ENCODE measurements at regions not wholly inside any gene's neighbourhood (a gene's known extent, or its start where the extent isn't known, plus 50 kb on each side); places are given as distances from the start of the nearest gene placed in this dataset.

DNA sequence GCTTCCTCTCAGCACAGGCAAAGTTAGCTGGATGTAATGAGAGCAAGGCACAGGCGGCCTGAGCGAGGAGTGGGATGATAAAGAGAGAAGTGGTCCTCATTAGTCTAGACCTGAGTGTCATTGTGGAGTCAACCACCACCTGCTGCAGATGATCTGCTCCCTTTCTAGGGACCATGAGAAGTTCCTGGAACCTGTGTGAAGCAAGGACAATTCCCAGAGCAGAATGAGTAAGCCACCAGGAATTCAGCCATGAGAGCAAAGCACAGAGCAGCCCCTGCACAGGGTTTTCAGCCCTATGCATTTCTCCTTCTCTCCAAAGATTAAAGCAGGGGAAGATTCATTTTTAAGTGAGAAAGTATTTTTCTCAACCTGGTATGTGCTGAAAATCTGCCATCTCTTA, 146.8 kb upstream of the SPEF2 start:
- Histone ChIP-seq H3K4me2 (ENCODE audit: low read depth, low read length) (no peak overlapping the region), H3K4me3 (replicated peaks in 1 of 3; ENCODE audit: insufficient read depth in 1 of 3, low read depth in 2 of 3, low read length in 3 of 3) (no peak overlapping the region), H3K27ac (ENCODE audit: extremely low read length, insufficient read depth, low read length) (no peak overlapping the region), H3K9me3 (ENCODE audit: low read length) (no peaks in the 10 kb centered on the region), H3K79me2 (ENCODE audit: insufficient read depth, low read length) (no peaks in the 10 kb centered on the region), H3K27me3 (ENCODE audit: control insufficient read depth in 1 of 2, insufficient read depth in 2 of 2, low read length in 2 of 2) (no peaks in the 10 kb centered on the region), H3K9ac (ENCODE audit: insufficient read depth, low read depth, low read length) (no peak overlapping the region), H2AFZ (ENCODE audit: low read length) (no peak overlapping the region), H3K36me3 (replicated peaks in 1 of 2; ENCODE audit: control insufficient read depth in 1 of 2, insufficient read depth in 2 of 2, low read length in 2 of 2) (no peaks in the 10 kb centered on the region), H4K20me1 (ENCODE audit: insufficient read depth, low read length) (no peaks in the 10 kb centered on the region), H3K4me1 (ENCODE audit: insufficient read depth, low read length) (peaks cover 19% of the 10 kb centered on the region)
- intact Hi-C loops (cut with micrococcal nuclease; ENCODE audit: unreplicated experiment): no loop called here
- DNase-seq (ENCODE audit: low spot score) (peak; percentile 44), ATAC-seq (peak; percentile 94), FAIRE-seq (peak; percentile 32)
- BruUV-seq (replicated peaks): no TSS peak
- POLR2A ChIA-PET: no interaction called here
- CTCF ChIA-PET (ENCODE audit: low intra/inter-chr PET ratio, low total read pairs): no interaction called here
- in situ Hi-C loops (cut with HindIII; ENCODE audit: extremely low pct_ligation_motif_present, low pct_unique_long_range_greater_than_20kb): no loop called here
- 69% methylated on average over 2 of the region's 2 CpGs for WGBS (ENCODE audit: low lambda C conversion rate)
- TF ChIP-seq ZNF34 (CRISPR knock-in tag; IDR thresholded peaks at IDR 0.05; ENCODE audit: borderline replicate concordance): no peak
- peak; percentile 91; the same call in 1 of the 2 replicates for TF ChIP-seq ZNF264 (CRISPR knock-in tag; IDR thresholded peaks at IDR 0.05)
- TF ChIP-seq CBX2 (IDR thresholded peaks at IDR 0.05; ENCODE audit: low read depth, low read length): no peak
- no peak for TF ChIP-seq CBX2 (CRISPR knock-in tag; IDR thresholded peaks at IDR 0.05; ENCODE audit: low read depth)
- TF ChIP-seq SOX6 (IDR thresholded peaks at IDR 0.05): no peak
- TF ChIP-seq SOX6 (CRISPR knock-in tag; IDR thresholded peaks at IDR 0.05): no peak
- no peak for TF ChIP-seq ATAD3A (CRISPR knock-in tag; IDR thresholded peaks at IDR 0.05)
- no peak for TF ChIP-seq YEATS2 (CRISPR knock-in tag; IDR thresholded peaks at IDR 0.05; ENCODE audit: borderline replicate concordance)
- no peak for TF ChIP-seq ZNF772 (CRISPR knock-in tag; IDR thresholded peaks at IDR 0.05)
- TF ChIP-seq RFX3 (CRISPR knock-in tag; IDR thresholded peaks at IDR 0.05): no peak
- TF ChIP-seq KLF13 (CRISPR knock-in tag; IDR thresholded peaks at IDR 0.05): no peak
- no peak for TF ChIP-seq GLI4 (CRISPR knock-in tag; IDR thresholded peaks at IDR 0.05; ENCODE audit: borderline replicate concordance)
- TF ChIP-seq KDM4B (CRISPR knock-in tag; IDR thresholded peaks at IDR 0.05): no peak
- TF ChIP-seq, protein P1, sequence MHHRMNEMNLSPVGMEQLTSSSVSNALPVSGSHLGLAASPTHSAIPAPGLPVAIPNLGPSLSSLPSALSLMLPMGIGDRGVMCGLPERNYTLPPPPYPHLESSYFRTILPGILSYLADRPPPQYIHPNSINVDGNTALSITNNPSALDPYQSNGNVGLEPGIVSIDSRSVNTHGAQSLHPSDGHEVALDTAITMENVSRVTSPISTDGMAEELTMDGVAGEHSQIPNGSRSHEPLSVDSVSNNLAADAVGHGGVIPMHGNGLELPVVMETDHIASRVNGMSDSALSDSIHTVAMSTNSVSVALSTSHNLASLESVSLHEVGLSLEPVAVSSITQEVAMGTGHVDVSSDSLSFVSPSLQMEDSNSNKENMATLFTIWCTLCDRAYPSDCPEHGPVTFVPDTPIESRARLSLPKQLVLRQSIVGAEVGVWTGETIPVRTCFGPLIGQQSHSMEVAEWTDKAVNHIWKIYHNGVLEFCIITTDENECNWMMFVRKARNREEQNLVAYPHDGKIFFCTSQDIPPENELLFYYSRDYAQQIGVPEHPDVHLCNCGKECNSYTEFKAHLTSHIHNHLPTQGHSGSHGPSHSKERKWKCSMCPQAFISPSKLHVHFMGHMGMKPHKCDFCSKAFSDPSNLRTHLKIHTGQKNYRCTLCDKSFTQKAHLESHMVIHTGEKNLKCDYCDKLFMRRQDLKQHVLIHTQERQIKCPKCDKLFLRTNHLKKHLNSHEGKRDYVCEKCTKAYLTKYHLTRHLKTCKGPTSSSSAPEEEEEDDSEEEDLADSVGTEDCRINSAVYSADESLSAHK (CRISPR knock-in tag; IDR thresholded peaks at IDR 0.05; ENCODE audit: borderline replicate concordance): no peak
- TF ChIP-seq ZNF569 (CRISPR knock-in tag; IDR thresholded peaks at IDR 0.05; ENCODE audit: borderline replicate concordance): no peak
- TF ChIP-seq NFATC3 (CRISPR knock-in tag; IDR thresholded peaks at IDR 0.05): no peak
- no peak for TF ChIP-seq JDP2 (CRISPR knock-in tag; IDR thresholded peaks at IDR 0.05; ENCODE audit: borderline replicate concordance)
- TF ChIP-seq BCL6 (CRISPR knock-in tag; IDR thresholded peaks at IDR 0.05): peak; percentile 83
- peak; percentile 73; the same call in 1 of the 2 replicates for TF ChIP-seq FOSL1 (CRISPR knock-in tag; IDR thresholded peaks at IDR 0.05; ENCODE audit: borderline replicate concordance)
- TF ChIP-seq GATA4 (IDR thresholded peaks at IDR 0.05; ENCODE audit: borderline replicate concordance, low read depth): no peak
- TF ChIP-seq ZNF331 (CRISPR knock-in tag; IDR thresholded peaks at IDR 0.05): 0 out of 2 replicates have a peak, but pooled peaks have one; percentile 24
- no peak for TF ChIP-seq HHEX (CRISPR knock-in tag; IDR thresholded peaks at IDR 0.05)
- TF ChIP-seq, protein P2, sequence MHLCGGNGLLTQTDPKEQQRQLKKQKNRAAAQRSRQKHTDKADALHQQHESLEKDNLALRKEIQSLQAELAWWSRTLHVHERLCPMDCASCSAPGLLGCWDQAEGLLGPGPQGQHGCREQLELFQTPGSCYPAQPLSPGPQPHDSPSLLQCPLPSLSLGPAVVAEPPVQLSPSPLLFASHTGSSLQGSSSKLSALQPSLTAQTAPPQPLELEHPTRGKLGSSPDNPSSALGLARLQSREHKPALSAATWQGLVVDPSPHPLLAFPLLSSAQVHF (CRISPR knock-in tag; IDR thresholded peaks at IDR 0.05): no peak
- TF ChIP-seq JUN (CRISPR knock-in tag; IDR thresholded peaks at IDR 0.05): peak; percentile 68; the same call in 1 of the 2 replicates
- no peak for TF ChIP-seq ZNF790 (CRISPR knock-in tag; IDR thresholded peaks at IDR 0.05; ENCODE audit: borderline replicate concordance)
- no peak for TF ChIP-seq ZSCAN9 (CRISPR knock-in tag; IDR thresholded peaks at IDR 0.05; ENCODE audit: borderline replicate concordance)

All from HepG2 (cell line).